OCI-LY3 (cell line): ENCODE measurements at regions not wholly inside any gene's neighbourhood (a gene's known extent, or its start where the extent isn't known, plus 50 kb on each side); places are given as distances from the start of the nearest gene placed in this dataset.

Experiments
- H2AFZ ChIP-seq: fragments of 200-600, 300-600 bp; shearing (Covaris generic); 2 replicates; pipeline ENCODE4 v1.6.0; 2014; ENCODE audit warnings: antibody characterized with exemption, low read depth, low read length
- H3K27ac ChIP-seq: fragments of 200-600, 300-600 bp; sonication (generic); 2 replicates; pipeline ENCODE4 v1.5.1; 2014; ENCODE audit warnings: mild to moderate bottlenecking, low read length, moderate library complexity, mixed read lengths
- H3K27me3 ChIP-seq: fragments of 200-600, 300-600 bp; sonication (generic); 2 replicates; pipeline ENCODE4 v1.6.1; 2014; ENCODE audit warnings: low read depth, low read length, mixed read lengths
- H3K36me3 ChIP-seq: fragments of 200-600, 300-600 bp; sonication (generic); replicated peaks from 2 replicates; pipeline ENCODE3; 2014; ENCODE audit warnings: low read depth, low read length, mixed read lengths
- H3K4me1 ChIP-seq: fragments of 300-600, 200-600 bp; sonication (generic); 2 replicates; pipeline ENCODE4 v1.6.1; 2014; ENCODE audit warnings: low read length, mixed read lengths
- H3K4me2 ChIP-seq: fragments of 200-600, 300-600 bp; sonication (generic); 2 replicates; pipeline ENCODE4 v1.6.1; 2014; ENCODE audit warnings: low read length, mixed read lengths
- H3K4me3 ChIP-seq: fragments of 300-600, 200-600 bp; sonication (generic); 2 replicates; pipeline ENCODE4 v1.5.1; 2014; ENCODE audit warnings: antibody characterized with exemption, mild to moderate bottlenecking, low read length, moderate library complexity
- H3K79me2 ChIP-seq: fragments of 300-600, 200-600 bp; shearing (Covaris generic); 2 replicates; pipeline ENCODE4 v1.6.1; 2014; ENCODE audit warnings: mild to moderate bottlenecking, low read length, mixed read lengths
- H3K9ac ChIP-seq: fragments of 300-600, 200-600 bp; shearing (Covaris generic); 2 replicates; pipeline ENCODE4 v1.6.0; 2014; ENCODE audit warnings: mild to moderate bottlenecking, low read length, moderate library complexity
- H3K9me3 ChIP-seq: fragments of 200-600, 300-600 bp; shearing (Covaris generic); 2 replicates; pipeline ENCODE4 v1.6.1; 2014; ENCODE audit warnings: low read length, mixed read lengths; ENCODE audit not compliant: insufficient read depth
- H4K20me1 ChIP-seq: fragments of 200-600, 300-600 bp; sonication (generic); 2 replicates; pipeline ENCODE4 v1.6.1; 2016; ENCODE audit warnings: low read length, mixed read lengths; ENCODE audit not compliant: insufficient read depth
- EZH2phosphoT487 ChIP-seq: fragments of 200-600 bp; shearing (Covaris generic); IDR thresholded peaks from 2 replicates; pipeline ENCODE4 v1.6.1; 2018; ENCODE audit warnings: antibody characterized with exemption, mixed run types, low read depth
- TF ChIP-seq, protein P1 (sequence below): fragments of 200-600, 300-600 bp; sonication (generic); IDR thresholded peaks from 2 replicates; pipeline ENCODE4 v1.5.1; 2014; ENCODE audit warnings: antibody characterized with exemption, low read length, low read depth

DNA sequence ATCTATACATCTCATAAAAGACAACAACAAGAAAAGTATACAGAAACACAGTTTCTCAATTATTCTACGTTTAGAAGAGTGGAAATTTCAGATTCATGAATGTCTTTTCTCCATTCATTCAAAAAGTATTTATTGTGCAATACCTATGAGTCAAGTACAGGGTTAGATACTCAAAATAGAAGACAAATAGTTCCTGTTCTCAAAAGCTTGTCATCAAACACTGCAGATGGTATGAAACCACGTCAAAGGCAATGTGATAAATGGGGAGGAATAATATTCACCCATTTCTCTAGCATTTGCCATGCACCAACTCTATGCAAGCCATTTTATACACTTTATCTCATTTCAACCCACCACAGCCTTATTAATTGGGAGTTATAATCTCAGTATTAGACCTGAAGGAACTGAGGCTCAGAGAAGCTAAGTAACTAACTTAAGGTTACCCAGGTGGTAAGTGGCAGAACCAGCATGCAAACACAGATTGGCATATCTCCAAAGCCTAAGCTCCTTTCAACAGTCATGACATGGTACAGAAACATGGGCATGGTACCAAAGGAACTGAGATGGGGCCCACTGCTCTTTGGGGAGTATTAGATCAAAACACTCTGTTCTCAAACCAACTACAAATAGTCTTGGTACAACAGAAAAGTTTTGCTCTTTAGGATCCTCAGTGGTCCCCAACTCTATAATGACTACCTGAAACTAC lies 67.2 kb upstream of the NPAS2 start:
- Histone ChIP-seq H3K9ac (no peak overlapping the region), H4K20me1 (no peaks in the 10 kb centered on the region), H3K4me1 (no peaks in the 10 kb centered on the region), H2AFZ (no peak overlapping the region), H3K79me2 (no peaks in the 10 kb centered on the region), H3K27me3 (peaks cover 57% of the 10 kb centered on the region), H3K36me3 (no peaks in the 10 kb centered on the region), H3K4me2 (no peak overlapping the region), H3K27ac (no peak overlapping the region), H3K4me3 (no peak overlapping the region), H3K9me3 (no peaks in the 10 kb centered on the region)
- no peak for TF ChIP-seq EZH2phosphoT487
- TF ChIP-seq, protein P1, sequence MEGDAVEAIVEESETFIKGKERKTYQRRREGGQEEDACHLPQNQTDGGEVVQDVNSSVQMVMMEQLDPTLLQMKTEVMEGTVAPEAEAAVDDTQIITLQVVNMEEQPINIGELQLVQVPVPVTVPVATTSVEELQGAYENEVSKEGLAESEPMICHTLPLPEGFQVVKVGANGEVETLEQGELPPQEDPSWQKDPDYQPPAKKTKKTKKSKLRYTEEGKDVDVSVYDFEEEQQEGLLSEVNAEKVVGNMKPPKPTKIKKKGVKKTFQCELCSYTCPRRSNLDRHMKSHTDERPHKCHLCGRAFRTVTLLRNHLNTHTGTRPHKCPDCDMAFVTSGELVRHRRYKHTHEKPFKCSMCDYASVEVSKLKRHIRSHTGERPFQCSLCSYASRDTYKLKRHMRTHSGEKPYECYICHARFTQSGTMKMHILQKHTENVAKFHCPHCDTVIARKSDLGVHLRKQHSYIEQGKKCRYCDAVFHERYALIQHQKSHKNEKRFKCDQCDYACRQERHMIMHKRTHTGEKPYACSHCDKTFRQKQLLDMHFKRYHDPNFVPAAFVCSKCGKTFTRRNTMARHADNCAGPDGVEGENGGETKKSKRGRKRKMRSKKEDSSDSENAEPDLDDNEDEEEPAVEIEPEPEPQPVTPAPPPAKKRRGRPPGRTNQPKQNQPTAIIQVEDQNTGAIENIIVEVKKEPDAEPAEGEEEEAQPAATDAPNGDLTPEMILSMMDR: no peak

DNA sequence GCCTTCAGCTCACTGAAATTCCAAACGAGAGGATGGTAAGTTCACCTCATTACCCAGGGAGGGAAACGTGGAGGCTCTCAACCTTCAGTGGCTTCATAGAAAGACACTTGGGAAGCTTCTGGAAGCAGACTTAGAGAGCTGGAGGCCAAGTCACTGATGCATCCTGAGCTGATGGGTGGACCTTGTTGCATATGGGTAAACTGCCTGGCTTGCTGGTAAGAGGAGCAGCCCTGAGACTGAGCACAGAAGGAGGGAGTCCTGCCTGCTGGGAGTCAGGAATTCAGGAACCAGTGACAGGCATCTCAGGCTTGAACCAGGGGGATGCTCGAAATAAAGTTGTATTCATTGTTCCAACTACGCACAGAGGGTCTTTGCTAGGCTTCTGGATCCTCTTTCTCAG lies 66.5 kb upstream of the NPAS2 start:
- TF ChIP-seq, protein P1: no peak
- TF ChIP-seq EZH2phosphoT487: no peak
- no peaks in the 10 kb centered on the region for H3K4me1 ChIP-seq
- H3K9ac ChIP-seq: no peak overlapping the region
- no peaks in the 10 kb centered on the region for H4K20me1 ChIP-seq
- no peak overlapping the region for H2AFZ ChIP-seq
- no peaks in the 10 kb centered on the region for H3K36me3 ChIP-seq
- no peak overlapping the region for H3K27ac ChIP-seq
- no peak overlapping the region for H3K4me2 ChIP-seq
- no peaks in the 10 kb centered on the region for H3K79me2 ChIP-seq
- no peaks in the 10 kb centered on the region for H3K9me3 ChIP-seq
- no peak overlapping the region for H3K4me3 ChIP-seq
- peaks cover 50% of the 10 kb centered on the region for H3K27me3 ChIP-seq

- Histone ChIP-seq H3K4me1 (no peaks in the 10 kb centered on the region), H3K27ac (no peak overlapping the region), H2AFZ (no peak overlapping the region), H3K9me3 (no peaks in the 10 kb centered on the region), H3K27me3 (peaks cover 46% of the 10 kb centered on the region), H3K79me2 (no peaks in the 10 kb centered on the region), H3K36me3 (no peaks in the 10 kb centered on the region), H3K4me2 (no peak overlapping the region), H3K9ac (no peak overlapping the region), H4K20me1 (no peaks in the 10 kb centered on the region), H3K4me3 (no peak overlapping the region)
- no peak for TF ChIP-seq EZH2phosphoT487
- TF ChIP-seq, protein P1: no peak
Observed at GRCh38 chr2:100753881-100754280, 66.1 kb upstream of the NPAS2 start.

DNA sequence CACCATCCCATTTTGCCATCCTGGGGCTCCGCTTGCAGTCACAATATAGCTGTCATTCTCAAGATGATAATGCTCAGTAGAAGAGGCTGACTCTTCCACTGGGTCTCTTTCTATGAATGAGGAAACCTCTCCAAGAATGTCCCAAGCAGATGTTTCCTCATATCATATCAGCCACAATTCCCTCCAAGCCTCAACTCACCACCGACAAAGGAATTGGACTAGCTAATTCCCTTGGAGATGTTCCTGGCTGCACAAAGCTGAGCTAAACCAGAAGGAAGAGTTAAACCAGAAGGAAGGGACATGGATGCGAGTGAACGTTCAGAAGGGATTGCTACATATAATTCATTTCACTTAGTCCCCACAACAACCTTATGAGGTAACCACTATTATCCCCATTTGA lies 65.0 kb upstream of the NPAS2 start:
- Histone ChIP-seq H3K36me3 (no peaks in the 10 kb centered on the region), H3K27ac (no peak overlapping the region), H4K20me1 (no peaks in the 10 kb centered on the region), H3K9me3 (no peaks in the 10 kb centered on the region), H3K4me3 (no peak overlapping the region), H3K9ac (no peak overlapping the region), H3K27me3 (peaks cover 43% of the 10 kb centered on the region), H3K4me1 (no peaks in the 10 kb centered on the region), H2AFZ (no peak overlapping the region), H3K79me2 (no peaks in the 10 kb centered on the region), H3K4me2 (no peak overlapping the region)
- TF ChIP-seq, protein P1: no peak
- TF ChIP-seq EZH2phosphoT487: no peak
